ENCODE measurements at regions not wholly inside any gene's neighbourhood (a gene's known extent, or its start where the extent isn't known, plus 50 kb on each side); places are given as distances from the start of the nearest gene placed in this dataset.

- TF ChIP-seq MIER3 (CRISPR knock-in tag; IDR thresholded peaks at IDR 0.05; ENCODE audit: borderline replicate concordance) (no peak), ISL2 (CRISPR knock-in tag; IDR thresholded peaks at IDR 0.05) (0 out of 2 replicates have a peak, but pooled peaks have one; percentile 40), CEBPG (CRISPR knock-in tag; IDR thresholded peaks at IDR 0.05) (peak; percentile 55), TCF7L2 (IDR thresholded peaks at IDR 0.05; ENCODE audit: low read depth, low read length) (0 out of 2 replicates have a peak, but pooled peaks have one; percentile 27), RXRB (CRISPR knock-in tag; IDR thresholded peaks at IDR 0.05; ENCODE audit: borderline replicate concordance) (no peak), POGZ (CRISPR knock-in tag; IDR thresholded peaks at IDR 0.05) (no peak), TCF7 (IDR thresholded peaks at IDR 0.05; ENCODE audit: low read depth) (peak; percentile 64), ZMYM4 (CRISPR knock-in tag; IDR thresholded peaks at IDR 0.05) (no peak), NFYC (CRISPR knock-in tag; IDR thresholded peaks at IDR 0.05) (no peak), RXRA (CRISPR knock-in tag; IDR thresholded peaks at IDR 0.05) (no peak), JARID2 (CRISPR knock-in tag; IDR thresholded peaks at IDR 0.05; ENCODE audit: insufficient replicate concordance) (no peak), GATAD2A (CRISPR knock-in tag; IDR thresholded peaks at IDR 0.05) (0 out of 2 replicates have a peak, but pooled peaks have one; percentile 13), CEBPB (IDR thresholded peaks at IDR 0.05; ENCODE audit: borderline replicate concordance, low read depth, low read length) (peak; percentile 90), ZSCAN9 (CRISPR knock-in tag; IDR thresholded peaks at IDR 0.05; ENCODE audit: borderline replicate concordance) (no peak), ZNF264 (CRISPR knock-in tag; IDR thresholded peaks at IDR 0.05) (no peak), ZNF792 (CRISPR knock-in tag; IDR thresholded peaks at IDR 0.05) (no peak), ZNF607 (CRISPR knock-in tag; IDR thresholded peaks at IDR 0.05; ENCODE audit: borderline replicate concordance) (no peak), SMARCE1 (IDR thresholded peaks at IDR 0.05; ENCODE audit: borderline replicate concordance) (no peak), EP300 (IDR thresholded peaks at IDR 0.05; ENCODE audit: low read depth in 2 of 2, low read length in 2 of 2) (peak in 1 of 2 experiments; percentile 13; a peak in 1 of 4 replicates), EP300 (CRISPR knock-in tag; IDR thresholded peaks at IDR 0.05; ENCODE audit: borderline replicate concordance) (no peak), ZNF574 (CRISPR knock-in tag; IDR thresholded peaks at IDR 0.05) (no peak), ELF4 (CRISPR knock-in tag; IDR thresholded peaks at IDR 0.05; ENCODE audit: borderline replicate concordance) (no peak), ZBTB1 (CRISPR knock-in tag; IDR thresholded peaks at IDR 0.05; ENCODE audit: borderline replicate concordance) (no peak), MATR3 (CRISPR knock-in tag; IDR thresholded peaks at IDR 0.05) (no peak), NPAS2 (CRISPR knock-in tag; IDR thresholded peaks at IDR 0.05; ENCODE audit: borderline replicate concordance) (no peak), SOX13 (IDR thresholded peaks at IDR 0.05) (no peak), SOX13 (CRISPR knock-in tag; conservative IDR thresholded peaks at IDR 0.05 in 1 of 2, IDR thresholded peaks at IDR 0.05 in 1 of 2) (peak in 1 of 2 experiments; percentile 15; a peak in 1 of 4 replicates), GATAD1 (CRISPR knock-in tag; IDR thresholded peaks at IDR 0.05) (no peak), CENPBD1 (CRISPR knock-in tag; IDR thresholded peaks at IDR 0.05; ENCODE audit: borderline replicate concordance, low read depth) (no peak), ZNF550 (CRISPR knock-in tag; IDR thresholded peaks at IDR 0.05; ENCODE audit: borderline replicate concordance) (no peak), SIX4 (CRISPR knock-in tag; IDR thresholded peaks at IDR 0.05) (0 out of 2 replicates have a peak, but pooled peaks have one; percentile 29), NCOA2 (CRISPR knock-in tag; IDR thresholded peaks at IDR 0.05) (no peak), ZSCAN30 (CRISPR knock-in tag; IDR thresholded peaks at IDR 0.05) (no peak), ZNF788 (CRISPR knock-in tag; IDR thresholded peaks at IDR 0.05; ENCODE audit: borderline replicate concordance) (no peak)
Observed at GRCh38 chr7:4325732-4326131, 356.4 kb upstream of the FOXK1 start (continued).

Data from HepG2 (cell line).